GM12872 (cell line): ENCODE measurements at regions not wholly inside any gene's neighbourhood (a gene's known extent, or its start where the extent isn't known, plus 50 kb on each side); places are given as distances from the start of the nearest gene placed in this dataset.

ENCODE experiments used
- CTCF ChIP-seq: IDR thresholded peaks from 3 replicates; pipeline ENCODE4 v1.5.1; 2011; ENCODE audit warnings: low read depth, mild to moderate bottlenecking, low read length, moderate library complexity; ENCODE audit not compliant: insufficient read depth

- no peak for TF ChIP-seq CTCF
Observed at GRCh38 chr9:28270156-28270555, 696.9 kb upstream of the C9orf72 start.

GRCh38 chr9:28272127-28272526 is 698.8 kb upstream of the C9orf72 start:
- no peak for TF ChIP-seq CTCF

- TF ChIP-seq CTCF: no peak
Observed at GRCh38 chr9:28287455-28287854, 714.2 kb upstream of the C9orf72 start.

GRCh38 chr9:28289746-28290145 is 716.5 kb upstream of the C9orf72 start:
- no peak for TF ChIP-seq CTCF

- TF ChIP-seq CTCF: no peak
Observed at GRCh38 chr9:28293369-28294090, 720.2 kb upstream of the C9orf72 start.

- TF ChIP-seq CTCF: no peak
Observed at GRCh38 chr9:28301281-28301680, 728.0 kb upstream of the C9orf72 start.

GRCh38 chr9:28317745-28318144 is 744.5 kb upstream of the C9orf72 start:
- no peak for TF ChIP-seq CTCF
